ENCODE measurements at regions not wholly inside any gene's neighbourhood (a gene's known extent, or its start where the extent isn't known, plus 50 kb on each side); places are given as distances from the start of the nearest gene placed in this dataset.

- no TSS peak for BruUV-seq (replicated peaks)
- POLR2A ChIA-PET = no interaction called here
- H3K4me1 ChIP-seq (ENCODE audit: insufficient read depth, low read length) = no peaks in the 10 kb centered on the region
- intact Hi-C loops (cut with micrococcal nuclease; ENCODE audit: unreplicated experiment) = no loop called here
- ATAC-seq (no peak), FAIRE-seq (no peak), DNase-seq (ENCODE audit: low spot score) (no peak)
- H3K36me3 ChIP-seq (replicated peaks in 1 of 2; ENCODE audit: control insufficient read depth in 1 of 2, insufficient read depth in 2 of 2, low read length in 2 of 2) = no peaks in the 10 kb centered on the region
- H3K9ac ChIP-seq (ENCODE audit: insufficient read depth, low read depth, low read length) = no peak overlapping the region
- H3K79me2 ChIP-seq (ENCODE audit: insufficient read depth, low read length) = no peaks in the 10 kb centered on the region
- WGBS (ENCODE audit: low lambda C conversion rate) = 3% methylated on average over 2 of the region's 2 CpGs
- no peaks in the 10 kb centered on the region for H4K20me1 ChIP-seq (ENCODE audit: insufficient read depth, low read length)
- peaks cover 14% of the 10 kb centered on the region; the same call in 1 of the 2 replicates for H3K9me3 ChIP-seq (ENCODE audit: low read length)
- no peak overlapping the region for H3K4me2 ChIP-seq (ENCODE audit: low read depth, low read length)
- no peak overlapping the region for H3K4me3 ChIP-seq (replicated peaks in 1 of 3; ENCODE audit: insufficient read depth in 1 of 3, low read depth in 2 of 3, low read length in 3 of 3)
- H3K27me3 ChIP-seq (ENCODE audit: control insufficient read depth in 1 of 2, insufficient read depth in 2 of 2, low read length in 2 of 2) = no peaks in the 10 kb centered on the region
- no peak overlapping the region for H3K27ac ChIP-seq (ENCODE audit: extremely low read length, insufficient read depth, low read length)
- TF ChIP-seq ZBTB49 (CRISPR knock-in tag; IDR thresholded peaks at IDR 0.05; ENCODE audit: borderline replicate concordance) (no peak), ZNF776 (CRISPR knock-in tag; IDR thresholded peaks at IDR 0.05) (no peak)
- CTCF ChIA-PET (ENCODE audit: low intra/inter-chr PET ratio, low total read pairs) = no interaction called here
- in situ Hi-C loops (cut with HindIII; ENCODE audit: extremely low pct_ligation_motif_present, low pct_unique_long_range_greater_than_20kb) = no loop called here
- no peak overlapping the region for H2AFZ ChIP-seq (ENCODE audit: low read length)
These were observed 897.5 kb downstream of the TLE1 start for GRCh38 chr9:80791836-80792235.

GRCh38 chr9:80790764-80791163, 898.6 kb downstream of the TLE1 start:
- H3K27ac ChIP-seq (ENCODE audit: extremely low read length, insufficient read depth, low read length) = no peak overlapping the region
- BruUV-seq (replicated peaks) = no TSS peak
- no peaks in the 10 kb centered on the region for H3K79me2 ChIP-seq (ENCODE audit: insufficient read depth, low read length)
- no peak overlapping the region for H3K4me3 ChIP-seq (replicated peaks in 1 of 3; ENCODE audit: insufficient read depth in 1 of 3, low read depth in 2 of 3, low read length in 3 of 3)
- ChIA-PET CTCF (ENCODE audit: low intra/inter-chr PET ratio, low total read pairs) (no interaction called here), POLR2A (no interaction called here)
- H2AFZ ChIP-seq (ENCODE audit: low read length) = no peak overlapping the region
- H3K9ac ChIP-seq (ENCODE audit: insufficient read depth, low read depth, low read length) = no peak overlapping the region
- no peaks in the 10 kb centered on the region for H4K20me1 ChIP-seq (ENCODE audit: insufficient read depth, low read length)
- peaks cover 14% of the 10 kb centered on the region; the same call in 1 of the 2 replicates for H3K9me3 ChIP-seq (ENCODE audit: low read length)
- no peak overlapping the region for H3K4me2 ChIP-seq (ENCODE audit: low read depth, low read length)
- intact Hi-C loops (cut with micrococcal nuclease; ENCODE audit: unreplicated experiment) (no loop called here), in situ Hi-C loops (cut with HindIII; ENCODE audit: extremely low pct_ligation_motif_present, low pct_unique_long_range_greater_than_20kb) (no loop called here)
- no peaks in the 10 kb centered on the region for H3K36me3 ChIP-seq (replicated peaks in 1 of 2; ENCODE audit: control insufficient read depth in 1 of 2, insufficient read depth in 2 of 2, low read length in 2 of 2)
- H3K4me1 ChIP-seq (ENCODE audit: insufficient read depth, low read length) = no peaks in the 10 kb centered on the region
- TF ChIP-seq ZNF652 (CRISPR knock-in tag; IDR thresholded peaks at IDR 0.05; ENCODE audit: borderline replicate concordance, low read depth) (no peak), KMT2B (CRISPR knock-in tag; IDR thresholded peaks at IDR 0.05) (no peak), ETV6 (CRISPR knock-in tag; conservative IDR thresholded peaks at IDR 0.05) (no peak), THAP11 (CRISPR knock-in tag; IDR thresholded peaks at IDR 0.05) (no peak), KAT7 (CRISPR knock-in tag; IDR thresholded peaks at IDR 0.05; ENCODE audit: borderline replicate concordance) (no peak), RXRA (CRISPR knock-in tag; IDR thresholded peaks at IDR 0.05) (no peak), ETV5 (CRISPR knock-in tag; IDR thresholded peaks at IDR 0.05; ENCODE audit: borderline replicate concordance) (no peak)
- FAIRE-seq (no peak), DNase-seq (ENCODE audit: low spot score) (no peak), ATAC-seq (no peak)
- no peaks in the 10 kb centered on the region for H3K27me3 ChIP-seq (ENCODE audit: control insufficient read depth in 1 of 2, insufficient read depth in 2 of 2, low read length in 2 of 2)
